ENCODE measurements at regions not wholly inside any gene's neighbourhood (a gene's known extent, or its start where the extent isn't known, plus 50 kb on each side); places are given as distances from the start of the nearest gene placed in this dataset.

DNA sequence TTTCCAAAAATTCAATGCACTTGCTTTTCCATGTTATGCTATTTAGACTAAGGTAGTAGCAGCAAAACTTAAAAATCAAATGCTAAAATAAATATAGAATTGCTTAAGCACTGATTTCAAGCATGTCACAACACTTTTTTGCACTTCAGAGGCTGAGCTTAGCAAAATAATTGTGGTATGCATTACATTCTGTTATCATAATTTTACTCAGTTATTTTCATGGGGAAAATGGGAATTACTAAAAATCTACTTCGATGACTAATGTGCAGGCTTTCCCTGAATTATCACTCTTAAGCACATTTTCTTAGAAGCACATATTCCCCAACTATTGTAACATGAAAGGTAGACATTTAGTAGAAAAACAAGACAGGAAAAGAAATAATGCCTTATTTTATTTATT, 322.4 kb upstream of the CBLB start:
- Histone ChIP-seq H3K36me3 (no peaks in the 10 kb centered on the region), H3K27me3 (no peaks in the 10 kb centered on the region), H3K27ac (no peak overlapping the region), H3K4me1 (no peaks in the 10 kb centered on the region), H3K9me3 (no peaks in the 10 kb centered on the region), H3K4me3 (replicated peaks in 1 of 3) (no peak overlapping the region)
- TF ChIP-seq, protein P1, sequence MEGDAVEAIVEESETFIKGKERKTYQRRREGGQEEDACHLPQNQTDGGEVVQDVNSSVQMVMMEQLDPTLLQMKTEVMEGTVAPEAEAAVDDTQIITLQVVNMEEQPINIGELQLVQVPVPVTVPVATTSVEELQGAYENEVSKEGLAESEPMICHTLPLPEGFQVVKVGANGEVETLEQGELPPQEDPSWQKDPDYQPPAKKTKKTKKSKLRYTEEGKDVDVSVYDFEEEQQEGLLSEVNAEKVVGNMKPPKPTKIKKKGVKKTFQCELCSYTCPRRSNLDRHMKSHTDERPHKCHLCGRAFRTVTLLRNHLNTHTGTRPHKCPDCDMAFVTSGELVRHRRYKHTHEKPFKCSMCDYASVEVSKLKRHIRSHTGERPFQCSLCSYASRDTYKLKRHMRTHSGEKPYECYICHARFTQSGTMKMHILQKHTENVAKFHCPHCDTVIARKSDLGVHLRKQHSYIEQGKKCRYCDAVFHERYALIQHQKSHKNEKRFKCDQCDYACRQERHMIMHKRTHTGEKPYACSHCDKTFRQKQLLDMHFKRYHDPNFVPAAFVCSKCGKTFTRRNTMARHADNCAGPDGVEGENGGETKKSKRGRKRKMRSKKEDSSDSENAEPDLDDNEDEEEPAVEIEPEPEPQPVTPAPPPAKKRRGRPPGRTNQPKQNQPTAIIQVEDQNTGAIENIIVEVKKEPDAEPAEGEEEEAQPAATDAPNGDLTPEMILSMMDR (IDR thresholded peaks at IDR 0.05) = no peak
- TF ChIP-seq POLR2A (IDR thresholded peaks at IDR 0.05) = no peak
- DNase-seq = no peak
- intact Hi-C loops (cut with DNase I) = no loop called here
- 85 to 92% methylated on average over 1 of the region's 1 CpG for WGBS, 2 donors

DNA sequence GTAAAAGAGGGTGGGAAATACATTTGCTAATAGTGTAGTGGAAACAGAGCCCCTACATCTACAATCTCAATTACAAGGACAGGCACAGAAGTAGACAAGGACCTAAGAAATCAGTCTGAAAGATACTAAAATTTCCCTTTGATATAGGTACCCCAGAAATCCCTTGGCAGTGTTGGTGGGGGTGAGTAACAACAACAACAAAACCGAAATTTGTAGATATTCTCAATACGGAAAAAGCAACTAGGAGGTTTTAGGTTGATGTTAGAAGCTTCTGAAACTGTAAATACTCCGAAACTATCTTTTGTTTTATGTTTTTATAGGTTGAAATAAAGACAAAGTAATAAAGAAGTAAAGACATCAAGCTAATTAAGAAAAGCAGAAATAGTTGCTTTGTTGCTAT, 323.1 kb upstream of the CBLB start:
- DNase-seq = no peak
- H3K4me1 ChIP-seq = no peaks in the 10 kb centered on the region
- H3K4me3 ChIP-seq (replicated peaks in 1 of 3) = no peak overlapping the region
- no peak overlapping the region for H3K27ac ChIP-seq
- no peaks in the 10 kb centered on the region for H3K36me3 ChIP-seq
- intact Hi-C loops (cut with DNase I) = no loop called here
- H3K9me3 ChIP-seq = no peaks in the 10 kb centered on the region
- TF ChIP-seq, protein P1 (IDR thresholded peaks at IDR 0.05) = no peak
- TF ChIP-seq POLR2A (IDR thresholded peaks at IDR 0.05) = no peak
- H3K27me3 ChIP-seq = no peaks in the 10 kb centered on the region
- 89 to 90% methylated on average over 3 of the region's 3 CpGs for WGBS, 2 donors

DNA sequence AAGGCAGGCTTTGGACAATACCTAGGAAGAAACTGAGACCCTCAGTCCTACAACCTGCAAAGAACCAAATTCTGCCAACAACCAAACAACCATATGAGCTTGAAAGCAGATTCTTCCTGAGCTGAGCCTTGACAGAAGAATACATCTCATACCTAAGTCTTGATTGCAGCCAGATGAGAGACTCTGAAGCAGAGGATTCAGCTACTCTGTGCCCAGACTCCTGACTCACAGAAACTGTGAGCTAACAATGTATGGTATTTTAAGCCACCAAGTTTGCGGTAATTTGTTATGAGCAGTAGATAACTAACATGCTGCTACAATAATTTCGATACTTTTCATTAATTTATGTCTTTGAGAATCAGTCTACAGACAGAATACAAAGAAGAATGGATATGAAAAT, 325.1 kb upstream of the CBLB start:
- Histone ChIP-seq H3K27ac (no peak overlapping the region), H3K9me3 (no peaks in the 10 kb centered on the region), H3K4me1 (no peaks in the 10 kb centered on the region), H3K36me3 (no peaks in the 10 kb centered on the region), H3K27me3 (no peaks in the 10 kb centered on the region), H3K4me3 (replicated peaks in 1 of 3) (no peak overlapping the region)
- no peak for TF ChIP-seq POLR2A (IDR thresholded peaks at IDR 0.05)
- TF ChIP-seq, protein P1 (IDR thresholded peaks at IDR 0.05) = no peak
- 94 to 97% methylated on average over 2 of the region's 2 CpGs for WGBS, 2 donors
- no peak for DNase-seq
- intact Hi-C loops (cut with DNase I) = no loop called here

DNA sequence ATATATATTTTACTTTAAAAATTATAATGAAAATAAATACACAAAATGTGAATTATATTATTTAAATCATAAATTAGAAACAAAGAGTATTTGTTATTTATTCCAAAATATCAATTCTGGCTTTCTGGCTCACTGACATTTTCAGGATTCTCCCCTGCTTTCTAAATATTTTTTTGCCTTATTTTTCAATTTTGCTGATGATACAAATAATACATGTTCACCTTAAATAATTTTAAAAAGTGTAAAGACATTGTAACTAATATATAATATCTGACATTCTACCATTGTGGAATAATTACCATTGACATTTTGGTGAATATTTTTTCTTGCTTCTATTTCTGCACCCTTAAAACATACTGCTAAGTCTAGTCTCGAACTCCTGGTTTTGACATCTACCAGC, 325.9 kb upstream of the CBLB start:
- H3K27ac ChIP-seq = no peak overlapping the region
- no peaks in the 10 kb centered on the region for H3K9me3 ChIP-seq
- H3K4me1 ChIP-seq = no peaks in the 10 kb centered on the region
- no peaks in the 10 kb centered on the region for H3K27me3 ChIP-seq
- intact Hi-C loops (cut with DNase I) = no loop called here
- H3K36me3 ChIP-seq = no peaks in the 10 kb centered on the region
- TF ChIP-seq, protein P1 (IDR thresholded peaks at IDR 0.05) = no peak
- no peak for TF ChIP-seq POLR2A (IDR thresholded peaks at IDR 0.05)
- DNase-seq = no peak
- 97 to 100% methylated on average over 1 of the region's 1 CpG for WGBS, 2 donors
- no peak overlapping the region for H3K4me3 ChIP-seq (replicated peaks in 1 of 3)

DNA sequence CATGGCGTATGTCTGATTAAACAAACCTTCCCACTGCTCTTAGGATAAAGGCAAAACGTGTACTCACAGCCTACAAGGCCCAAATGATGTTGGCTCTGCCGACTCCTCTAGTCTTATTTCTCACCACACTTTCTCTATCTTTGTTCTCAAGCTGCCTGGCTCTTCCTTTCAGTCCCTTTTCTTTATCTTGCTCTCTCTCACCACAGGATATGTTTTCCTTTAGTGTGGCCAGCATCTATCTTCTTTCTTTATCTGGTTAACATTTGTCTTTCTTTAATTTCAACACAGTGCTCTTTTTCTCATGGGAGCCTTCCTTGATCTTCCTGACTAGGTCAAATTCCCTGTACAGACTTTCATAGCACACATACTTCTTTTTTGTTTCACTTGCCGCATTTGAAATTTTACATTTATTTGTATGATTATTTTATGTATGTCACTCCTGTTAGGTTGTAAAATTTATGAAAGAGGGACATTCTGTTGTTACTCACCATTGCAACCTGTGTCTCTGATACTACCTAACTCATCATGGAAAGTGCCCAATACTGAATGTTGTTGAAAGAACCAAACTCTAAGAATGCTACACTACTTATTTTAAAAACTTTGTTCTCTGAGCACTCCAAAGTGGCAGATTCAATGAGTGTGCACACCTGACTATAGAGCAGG, 328.9 kb upstream of the CBLB start:
- H3K4me1 ChIP-seq = no peaks in the 10 kb centered on the region
- no peak overlapping the region for H3K27ac ChIP-seq
- DNase-seq = no peak
- H3K27me3 ChIP-seq = no peaks in the 10 kb centered on the region
- no peak overlapping the region for H3K4me3 ChIP-seq (replicated peaks in 1 of 3)
- WGBS, 2 donors = 62 to 66% methylated on average over 4 of the region's 4 CpGs
- TF ChIP-seq POLR2A (IDR thresholded peaks at IDR 0.05) = no peak
- TF ChIP-seq, protein P1 (IDR thresholded peaks at IDR 0.05) = no peak
- H3K36me3 ChIP-seq = no peaks in the 10 kb centered on the region
- no peaks in the 10 kb centered on the region for H3K9me3 ChIP-seq
- intact Hi-C loops (cut with DNase I) = no loop called here
